ENCODE measurements at regions not wholly inside any gene's neighbourhood (a gene's known extent, or its start where the extent isn't known, plus 50 kb on each side); places are given as distances from the start of the nearest gene placed in this dataset.

DNA sequence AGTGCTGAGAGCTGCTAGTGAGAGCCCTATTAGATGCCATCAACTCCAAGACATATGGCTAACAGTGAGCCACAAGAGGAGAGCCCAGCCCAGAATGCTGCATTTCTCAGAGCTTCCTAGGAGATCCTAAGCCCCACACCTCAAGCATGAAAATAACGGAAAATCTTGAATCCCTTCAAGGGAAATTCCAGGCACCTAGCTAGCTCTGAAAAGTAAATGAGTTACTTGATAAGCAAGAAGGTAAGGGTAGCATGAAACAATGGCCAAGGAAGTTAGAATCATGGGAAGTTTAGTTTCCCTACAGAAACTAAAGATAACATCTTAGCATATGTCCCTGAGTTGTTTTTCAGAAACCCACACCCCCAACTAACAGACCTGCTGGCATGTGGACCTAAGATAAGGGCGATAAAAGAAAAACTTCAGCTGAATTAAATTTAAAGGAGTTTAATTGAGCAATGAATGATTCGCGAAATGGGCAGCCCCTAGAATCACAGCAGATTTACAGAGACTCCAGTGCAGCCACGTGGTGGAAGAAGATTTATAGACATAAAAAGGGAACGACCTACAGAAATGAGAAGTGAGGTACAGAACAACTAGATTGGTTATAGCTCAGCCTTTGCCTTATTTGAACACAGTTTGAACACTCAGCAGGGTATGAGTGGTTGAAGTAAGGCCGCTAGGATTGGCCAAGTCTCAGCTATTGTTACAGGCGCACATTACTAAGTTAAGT, 301.3 kb upstream of the DACH1 start:
- DNase-seq = no peak
- H3K27me3 ChIP-seq (ENCODE audit: insufficient read depth, low read length, poor library complexity, severe bottlenecking) = no peaks in the 10 kb centered on the region
- no peaks in the 10 kb centered on the region for H3K36me3 Mint-ChIP-seq
- no peak overlapping the region for H3K27ac Mint-ChIP-seq
- H3K4me1 Mint-ChIP-seq = no peaks in the 10 kb centered on the region
- H3K27me3 Mint-ChIP-seq = no peaks in the 10 kb centered on the region
- H3K4me3 ChIP-seq (ENCODE audit: low read length) = no peak overlapping the region
- peaks cover 0 to 17% (median 0%) of the 10 kb centered on the region in 5 donors for H3K9me3 Mint-ChIP-seq
- no peaks in the 10 kb centered on the region for H3K9me3 ChIP-seq (ENCODE audit: low read length)
- no peak overlapping the region for H3K4me3 Mint-ChIP-seq
- POLR2A ChIA-PET = no interaction called here
- CTCF ChIA-PET = no interaction called here
- no peak overlapping the region for H3K27ac ChIP-seq (ENCODE audit: low read depth, low read length)
- H3K36me3 ChIP-seq (ENCODE audit: insufficient read depth, low read length) = no peaks in the 10 kb centered on the region
- no peaks in the 10 kb centered on the region for H3K4me1 ChIP-seq (ENCODE audit: insufficient read depth, low read length)

DNA sequence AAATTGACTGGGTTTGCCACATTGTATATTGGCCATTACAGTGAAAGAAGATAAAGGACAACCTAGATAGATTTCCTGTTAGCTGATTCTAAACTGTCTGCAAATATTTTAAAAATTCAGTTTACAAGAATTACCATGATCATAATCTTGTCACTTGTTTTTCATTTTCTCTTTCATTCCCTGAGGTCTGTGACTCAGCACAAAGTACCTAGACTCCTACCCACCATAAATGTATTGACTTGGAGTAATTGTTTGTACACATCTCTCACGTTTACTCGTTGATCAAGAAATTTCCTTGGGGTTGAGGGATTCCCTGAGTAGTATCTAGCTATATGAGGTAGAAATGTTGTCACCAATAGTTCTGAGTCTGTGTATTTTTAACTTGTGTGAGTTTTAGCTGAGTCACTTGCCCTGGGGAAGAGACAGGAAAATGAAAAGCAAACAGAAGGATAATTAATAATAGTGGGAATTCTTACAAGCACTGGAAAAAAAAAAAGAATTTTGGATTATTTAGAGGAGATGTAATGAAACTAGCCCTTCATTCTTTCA, 299.2 kb upstream of the DACH1 start:
- Histone ChIP-seq H3K27me3 (ENCODE audit: insufficient read depth, low read length, poor library complexity, severe bottlenecking) (no peaks in the 10 kb centered on the region), H3K9me3 (ENCODE audit: low read length) (no peaks in the 10 kb centered on the region), H3K4me1 (ENCODE audit: insufficient read depth, low read length) (no peaks in the 10 kb centered on the region), H3K27ac (ENCODE audit: low read depth, low read length) (no peak overlapping the region), H3K36me3 (ENCODE audit: insufficient read depth, low read length) (no peaks in the 10 kb centered on the region), H3K4me3 (ENCODE audit: low read length) (no peak overlapping the region)
- no peaks in the 10 kb centered on the region for H3K27me3 Mint-ChIP-seq
- H3K4me3 Mint-ChIP-seq = no peak overlapping the region
- DNase-seq = no peak
- ChIA-PET CTCF (no interaction called here), POLR2A (no interaction called here)
- H3K27ac Mint-ChIP-seq = no peak overlapping the region
- peaks cover 0 to 13% (median 0%) of the 10 kb centered on the region in 5 donors for H3K9me3 Mint-ChIP-seq
- no peaks in the 10 kb centered on the region for H3K36me3 Mint-ChIP-seq
- H3K4me1 Mint-ChIP-seq = no peaks in the 10 kb centered on the region

DNA sequence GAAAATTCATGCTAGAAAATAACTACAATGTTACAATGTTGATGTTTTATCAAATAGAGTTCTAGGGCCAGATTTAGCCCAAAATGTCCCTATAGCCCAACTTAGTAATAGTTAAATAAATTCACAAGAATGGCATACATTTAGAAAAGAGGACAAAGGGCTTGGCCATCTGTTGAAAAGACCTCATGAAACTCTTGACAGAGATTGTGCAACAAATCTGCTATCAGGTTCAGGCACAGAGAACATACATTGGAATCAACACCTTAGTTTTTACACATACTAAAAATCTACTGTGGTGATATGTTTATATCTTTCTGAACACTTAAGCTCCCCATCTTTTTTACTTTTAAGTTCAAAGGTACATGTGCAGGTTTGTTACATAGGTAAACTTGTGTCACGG, 298.3 kb upstream of the DACH1 start:
- DNase-seq = no peak
- H3K27ac ChIP-seq (ENCODE audit: low read depth, low read length) = no peak overlapping the region
- no peaks in the 10 kb centered on the region for H3K36me3 ChIP-seq (ENCODE audit: insufficient read depth, low read length)
- no peak overlapping the region for H3K27ac Mint-ChIP-seq
- no peaks in the 10 kb centered on the region for H3K27me3 Mint-ChIP-seq
- H3K9me3 Mint-ChIP-seq = peaks cover 0 to 13% (median 0%) of the 10 kb centered on the region in 5 donors
- no peak overlapping the region for H3K4me3 Mint-ChIP-seq
- ChIA-PET POLR2A (no interaction called here), CTCF (no interaction called here)
- no peaks in the 10 kb centered on the region for H3K27me3 ChIP-seq (ENCODE audit: insufficient read depth, low read length, poor library complexity, severe bottlenecking)
- H3K36me3 Mint-ChIP-seq = no peaks in the 10 kb centered on the region
- no peaks in the 10 kb centered on the region for H3K9me3 ChIP-seq (ENCODE audit: low read length)
- H3K4me1 ChIP-seq (ENCODE audit: insufficient read depth, low read length) = no peaks in the 10 kb centered on the region
- H3K4me3 ChIP-seq (ENCODE audit: low read length) = no peak overlapping the region
- no peaks in the 10 kb centered on the region for H3K4me1 Mint-ChIP-seq

DNA sequence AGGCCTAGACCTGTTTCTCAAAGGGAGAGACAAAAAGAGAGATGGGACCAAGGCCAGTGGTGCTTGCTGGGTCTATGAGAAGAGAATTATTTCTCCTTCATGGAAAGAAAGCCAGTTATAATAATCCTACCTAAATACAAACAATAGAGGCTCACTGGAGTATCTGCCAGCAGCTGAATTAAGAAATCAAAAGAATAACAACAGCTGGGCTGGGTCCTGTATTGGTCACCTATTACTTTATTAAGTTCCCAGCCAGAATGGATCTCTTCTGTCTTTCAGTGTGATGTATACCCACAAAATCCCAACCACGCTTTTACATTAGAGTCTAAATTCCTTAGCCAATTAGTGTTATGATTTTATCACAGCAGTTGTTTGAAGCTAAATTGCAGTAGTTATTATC, 297.8 kb upstream of the DACH1 start:
- no peaks in the 10 kb centered on the region for H3K4me1 ChIP-seq (ENCODE audit: insufficient read depth, low read length)
- H3K27me3 Mint-ChIP-seq = no peaks in the 10 kb centered on the region
- H3K9me3 Mint-ChIP-seq = peaks cover 0 to 13% (median 0%) of the 10 kb centered on the region in 5 donors
- H3K27ac Mint-ChIP-seq = no peak overlapping the region
- H3K4me3 Mint-ChIP-seq = no peak overlapping the region
- no peak for DNase-seq
- no peaks in the 10 kb centered on the region for H3K36me3 Mint-ChIP-seq
- CTCF ChIA-PET = no interaction called here
- POLR2A ChIA-PET = no interaction called here
- no peaks in the 10 kb centered on the region for H3K9me3 ChIP-seq (ENCODE audit: low read length)
- H3K36me3 ChIP-seq (ENCODE audit: insufficient read depth, low read length) = no peaks in the 10 kb centered on the region
- H3K27me3 ChIP-seq (ENCODE audit: insufficient read depth, low read length, poor library complexity, severe bottlenecking) = no peaks in the 10 kb centered on the region
- H3K4me3 ChIP-seq (ENCODE audit: low read length) = no peak overlapping the region
- H3K4me1 Mint-ChIP-seq = no peaks in the 10 kb centered on the region
- no peak overlapping the region for H3K27ac ChIP-seq (ENCODE audit: low read depth, low read length)

DNA sequence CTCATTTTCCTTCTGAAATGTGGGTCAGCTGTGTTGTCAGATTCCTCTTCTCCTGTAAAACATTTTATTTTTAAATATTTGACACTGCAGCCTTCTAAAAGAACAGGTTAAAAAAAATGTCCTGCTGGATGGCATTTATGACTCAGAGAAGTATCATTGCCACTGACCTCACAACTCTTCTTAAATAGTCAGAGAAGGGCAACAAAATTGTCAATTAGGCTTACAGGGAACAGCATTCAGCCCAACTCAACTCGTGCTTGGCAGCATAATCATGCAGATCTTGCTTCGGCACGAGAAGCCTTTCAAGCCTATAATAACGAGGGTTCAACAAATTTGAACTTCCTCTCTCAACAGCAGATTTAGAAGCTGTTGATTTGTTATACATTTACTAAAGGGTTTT, 296.7 kb upstream of the DACH1 start:
- Mint-ChIP-seq H3K27ac (no peak overlapping the region), H3K4me3 (no peak overlapping the region), H3K4me1 (no peaks in the 10 kb centered on the region), H3K9me3 (peaks cover 0 to 13% (median 0%) of the 10 kb centered on the region in 5 donors), H3K27me3 (no peaks in the 10 kb centered on the region), H3K36me3 (no peaks in the 10 kb centered on the region)
- POLR2A ChIA-PET = no interaction called here
- DNase-seq = no peak
- H3K9me3 ChIP-seq (ENCODE audit: low read length) = no peaks in the 10 kb centered on the region
- H3K4me3 ChIP-seq (ENCODE audit: low read length) = no peak overlapping the region
- H3K36me3 ChIP-seq (ENCODE audit: insufficient read depth, low read length) = no peaks in the 10 kb centered on the region
- no peaks in the 10 kb centered on the region for H3K27me3 ChIP-seq (ENCODE audit: insufficient read depth, low read length, poor library complexity, severe bottlenecking)
- CTCF ChIA-PET = no interaction called here
- H3K4me1 ChIP-seq (ENCODE audit: insufficient read depth, low read length) = no peaks in the 10 kb centered on the region
- no peak overlapping the region for H3K27ac ChIP-seq (ENCODE audit: low read depth, low read length)

DNA sequence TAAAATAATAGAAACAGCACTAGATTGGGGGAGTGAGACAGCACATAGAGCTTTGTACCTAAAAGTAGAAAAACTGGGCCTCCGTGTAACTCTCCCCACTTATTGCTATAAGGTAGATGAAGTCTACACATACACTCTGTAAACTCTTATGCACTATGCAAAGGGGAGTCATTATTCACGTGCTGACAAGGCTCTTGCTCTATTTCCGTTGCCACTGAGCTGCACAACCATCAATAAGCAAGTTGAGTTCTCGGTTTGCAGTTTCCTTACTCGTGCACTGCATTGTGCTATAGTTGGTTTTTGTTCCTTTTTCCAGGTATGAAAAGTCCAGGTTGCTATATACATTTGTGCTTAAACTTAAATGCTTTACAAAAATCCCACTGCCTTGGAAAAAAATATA, 294.0 kb upstream of the DACH1 start:
- no peaks in the 10 kb centered on the region for H3K4me1 ChIP-seq (ENCODE audit: insufficient read depth, low read length)
- Mint-ChIP-seq H3K4me3 (no peak overlapping the region), H3K36me3 (peaks cover 0 to 2% (median 0%) of the 10 kb centered on the region in 3 donors), H3K27ac (no peak overlapping the region), H3K9me3 (peaks cover 0 to 4% (median 3%) of the 10 kb centered on the region in 5 donors), H3K27me3 (no peaks in the 10 kb centered on the region), H3K4me1 (no peaks in the 10 kb centered on the region)
- H3K27ac ChIP-seq (ENCODE audit: low read depth, low read length) = no peak overlapping the region
- H3K4me3 ChIP-seq (ENCODE audit: low read length) = no peak overlapping the region
- no peaks in the 10 kb centered on the region for H3K9me3 ChIP-seq (ENCODE audit: low read length)
- CTCF ChIA-PET = no interaction called here
- DNase-seq = no peak
- POLR2A ChIA-PET = no interaction called here
- no peaks in the 10 kb centered on the region for H3K27me3 ChIP-seq (ENCODE audit: insufficient read depth, low read length, poor library complexity, severe bottlenecking)
- H3K36me3 ChIP-seq (ENCODE audit: insufficient read depth, low read length) = no peaks in the 10 kb centered on the region

DNA sequence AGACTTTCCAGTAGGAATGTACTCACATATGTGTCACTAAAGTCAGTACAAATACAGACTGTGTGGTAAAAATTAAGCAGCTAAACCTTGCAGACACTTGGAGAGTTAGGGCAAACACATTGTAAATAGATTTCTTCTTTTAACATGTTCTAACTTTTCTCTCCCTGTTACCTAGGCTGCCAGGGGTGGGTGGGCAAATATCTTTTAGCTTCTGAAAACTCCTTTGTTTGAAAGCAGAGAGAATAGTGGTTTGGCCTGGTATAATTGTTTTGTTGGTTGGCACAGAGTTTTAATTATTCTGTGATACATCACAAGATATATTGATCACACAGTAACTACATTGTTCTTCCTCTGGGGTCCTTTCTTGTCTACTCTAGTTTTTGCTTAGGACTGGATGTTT, 289.8 kb upstream of the DACH1 start:
- Histone ChIP-seq H3K4me1 (ENCODE audit: insufficient read depth, low read length) (no peaks in the 10 kb centered on the region), H3K27me3 (ENCODE audit: insufficient read depth, low read length, poor library complexity, severe bottlenecking) (no peaks in the 10 kb centered on the region), H3K4me3 (ENCODE audit: low read length) (no peak overlapping the region), H3K9me3 (ENCODE audit: low read length) (no peaks in the 10 kb centered on the region), H3K27ac (ENCODE audit: low read depth, low read length) (no peak overlapping the region), H3K36me3 (ENCODE audit: insufficient read depth, low read length) (no peaks in the 10 kb centered on the region)
- no peak overlapping the region for H3K4me3 Mint-ChIP-seq
- no peaks in the 10 kb centered on the region for H3K27me3 Mint-ChIP-seq
- H3K9me3 Mint-ChIP-seq = peaks cover 0 to 13% (median 5%) of the 10 kb centered on the region in 5 donors
- no peaks in the 10 kb centered on the region for H3K4me1 Mint-ChIP-seq
- CTCF ChIA-PET = no interaction called here
- no peak for DNase-seq
- no peak overlapping the region for H3K27ac Mint-ChIP-seq
- POLR2A ChIA-PET = no interaction called here
- H3K36me3 Mint-ChIP-seq = peaks cover 0 to 2% (median 0%) of the 10 kb centered on the region in 3 donors

DNA sequence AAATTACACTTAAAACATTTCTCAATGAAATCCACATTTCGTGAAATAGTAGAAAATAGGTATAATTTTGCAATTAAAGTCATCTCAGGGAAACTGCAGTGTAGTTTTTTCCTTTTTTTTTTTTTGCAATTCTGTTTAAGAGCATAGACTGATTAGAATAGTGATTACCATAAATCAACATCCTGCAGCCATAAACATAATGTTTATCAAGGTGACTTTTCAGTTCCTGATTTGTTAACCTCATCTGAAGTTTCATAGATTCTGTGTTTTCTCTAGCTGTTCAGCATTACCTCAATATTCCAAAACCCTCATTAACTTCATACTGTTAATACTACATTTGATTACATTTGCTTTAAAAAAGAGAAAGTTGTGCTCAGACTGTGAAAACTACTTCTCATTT, 286.3 kb upstream of the DACH1 start:
- no peak overlapping the region for H3K4me3 ChIP-seq (ENCODE audit: low read length)
- Mint-ChIP-seq H3K27ac (no peak overlapping the region), H3K36me3 (peaks cover 0 to 2% (median 0%) of the 10 kb centered on the region in 3 donors), H3K9me3 (peaks cover 1 to 15% (median 6%) of the 10 kb centered on the region in 5 donors), H3K27me3 (no peaks in the 10 kb centered on the region), H3K4me1 (no peaks in the 10 kb centered on the region), H3K4me3 (no peak overlapping the region)
- H3K27ac ChIP-seq (ENCODE audit: low read depth, low read length) = no peak overlapping the region
- ChIA-PET CTCF (no interaction called here), POLR2A (no interaction called here)
- no peaks in the 10 kb centered on the region for H3K36me3 ChIP-seq (ENCODE audit: insufficient read depth, low read length)
- no peaks in the 10 kb centered on the region for H3K27me3 ChIP-seq (ENCODE audit: insufficient read depth, low read length, poor library complexity, severe bottlenecking)
- DNase-seq = no peak
- H3K9me3 ChIP-seq (ENCODE audit: low read length) = no peaks in the 10 kb centered on the region
- no peaks in the 10 kb centered on the region for H3K4me1 ChIP-seq (ENCODE audit: insufficient read depth, low read length)
